HT-29 (cell line): ENCODE measurements at regions not wholly inside any gene's neighbourhood (a gene's known extent, or its start where the extent isn't known, plus 50 kb on each side); places are given as distances from the start of the nearest gene placed in this dataset.

Source experiments
- DNase-seq: peaks from one replicate; pipeline ENCODE4 v3.0.0-alpha.2; 2015; ENCODE audit warnings: low spot score

DNA sequence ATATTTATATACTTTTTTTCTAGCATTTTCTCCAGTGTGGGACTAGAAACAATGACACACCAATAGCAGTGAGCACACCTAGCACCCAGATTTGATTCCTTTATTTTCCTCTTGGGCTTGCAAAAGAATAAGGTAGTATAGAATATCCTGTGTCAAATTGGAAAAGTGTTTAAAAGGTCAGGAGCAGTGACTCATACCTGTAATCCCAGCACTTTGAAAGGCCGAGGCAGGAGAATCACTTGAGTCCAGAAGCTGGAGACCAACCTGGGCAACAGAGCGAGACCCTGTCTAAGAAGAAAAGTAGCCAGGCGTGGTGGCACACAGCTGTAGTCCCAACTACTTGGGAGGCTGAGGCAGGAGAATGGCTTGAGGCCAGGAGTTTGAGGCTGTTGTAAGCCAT lies 53.8 kb upstream of the SGPP1 start:
- peak; percentile 17 for DNase-seq

DNA sequence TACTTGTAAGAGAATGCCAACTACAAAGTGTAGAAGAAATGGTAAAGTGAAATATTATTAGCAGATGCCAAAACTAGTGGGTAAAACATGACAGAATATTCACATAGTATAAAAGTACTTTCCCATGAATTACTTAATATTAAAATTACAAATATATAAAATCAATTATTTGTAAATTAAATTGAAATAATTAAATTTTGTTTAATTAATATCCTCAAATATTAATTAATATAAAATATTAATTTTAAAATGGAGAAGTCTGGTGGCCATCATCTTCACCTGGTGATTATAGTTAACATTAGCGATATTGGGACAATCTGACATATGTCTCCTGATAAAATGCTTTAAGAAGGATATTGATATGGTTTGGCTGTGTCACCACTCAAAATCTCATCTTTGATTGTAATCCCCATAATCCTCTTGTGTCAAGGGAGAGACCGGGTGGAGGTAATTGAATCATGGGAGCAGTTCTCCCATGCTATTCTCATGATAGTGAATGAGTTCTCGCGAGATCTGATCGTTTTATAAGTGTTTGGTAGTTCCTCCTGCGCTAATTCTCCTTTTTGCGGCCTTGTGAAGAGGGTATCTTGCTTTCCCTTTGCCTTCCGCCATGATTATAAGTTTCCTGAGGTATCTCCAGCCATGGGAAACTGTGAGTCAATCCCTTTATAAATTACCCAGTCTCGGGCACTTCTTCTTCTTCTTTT lies 55.0 kb upstream of the SGPP1 start:
- no peak for DNase-seq

DNA sequence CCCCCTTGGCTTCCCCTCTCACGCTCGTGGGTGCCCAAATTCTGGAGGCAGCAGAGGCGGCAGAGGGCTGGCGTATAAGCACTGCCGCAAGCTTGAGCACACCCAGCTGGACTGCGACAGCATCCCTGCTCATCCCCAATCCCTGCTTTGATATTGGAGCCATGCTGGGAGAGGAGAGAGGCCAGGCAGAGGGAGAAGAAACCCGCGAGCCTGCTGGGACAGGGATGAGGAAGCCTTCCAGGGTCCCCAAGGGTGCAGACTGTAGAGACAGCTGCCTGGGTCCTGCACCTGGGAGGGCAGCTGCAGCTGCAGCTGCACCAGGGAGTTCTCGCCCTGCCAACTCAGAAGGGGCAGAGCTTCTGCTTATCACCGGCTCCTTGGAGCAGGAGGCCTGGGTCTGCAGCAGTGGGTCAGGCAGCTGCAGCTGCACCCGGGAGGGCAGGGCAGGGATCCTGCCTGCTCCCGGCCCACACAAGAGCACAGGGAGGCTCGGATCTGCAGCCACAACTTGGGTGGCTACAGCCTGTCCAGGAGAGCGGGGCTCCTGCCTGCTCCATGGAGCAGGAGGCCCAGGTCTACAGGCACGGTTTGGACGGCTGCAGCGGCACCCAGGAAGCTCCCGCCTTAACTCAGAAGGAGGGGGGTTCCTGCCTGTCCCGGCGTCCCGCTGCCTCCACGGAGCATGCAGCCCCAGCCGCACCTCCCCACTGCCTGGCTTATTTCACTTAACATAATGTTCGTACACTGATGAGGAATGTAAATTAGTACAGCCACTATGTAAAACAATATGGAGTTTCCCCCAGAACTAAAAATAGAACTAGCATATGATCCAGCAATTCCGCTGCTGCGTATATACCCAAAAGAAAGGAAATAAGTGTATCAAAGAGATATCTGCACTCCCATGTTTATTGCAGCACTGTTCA lies 60.4 kb upstream of the SGPP1 start:
- no peak for DNase-seq

DNA sequence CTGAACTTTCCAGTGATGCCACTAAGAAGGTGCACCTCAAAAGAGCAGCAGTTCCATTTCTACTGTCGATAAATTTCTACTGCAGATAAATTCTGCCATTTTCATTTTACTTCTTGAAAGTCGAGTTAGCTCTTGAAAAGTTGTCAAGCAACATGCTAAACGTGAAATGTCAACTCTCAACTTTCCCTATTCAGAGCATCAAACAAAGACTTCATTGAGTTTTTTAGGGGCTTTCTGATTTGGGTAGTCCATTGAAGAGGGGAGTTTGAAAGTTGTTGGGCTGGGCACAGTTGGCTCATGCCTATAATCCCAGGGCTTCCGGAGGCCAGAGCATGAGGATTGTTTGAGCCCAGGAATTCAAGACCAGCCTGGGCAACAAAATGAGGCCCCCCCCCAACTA lies 59.4 kb upstream of the SYNE2 start:
- no peak for DNase-seq

DNA sequence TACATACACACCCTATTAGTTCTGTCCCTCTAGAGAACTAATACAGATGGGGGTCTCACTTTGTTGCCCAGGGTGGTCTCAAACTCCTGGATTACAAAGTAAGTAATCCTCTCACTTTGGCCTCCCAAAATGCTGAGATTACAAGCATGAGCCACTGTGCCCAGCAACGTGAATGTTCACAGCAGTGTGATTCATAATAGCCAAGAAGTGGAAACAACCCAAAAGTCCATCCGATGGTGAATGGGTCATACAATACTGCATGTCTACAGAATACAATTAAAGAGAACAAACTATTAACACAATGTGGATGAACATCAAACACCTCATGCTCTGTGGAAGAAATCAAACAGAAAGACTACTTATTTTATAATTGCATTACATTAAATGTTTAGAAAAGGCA lies 57.3 kb upstream of the SYNE2 start:
- DNase-seq = no peak

DNA sequence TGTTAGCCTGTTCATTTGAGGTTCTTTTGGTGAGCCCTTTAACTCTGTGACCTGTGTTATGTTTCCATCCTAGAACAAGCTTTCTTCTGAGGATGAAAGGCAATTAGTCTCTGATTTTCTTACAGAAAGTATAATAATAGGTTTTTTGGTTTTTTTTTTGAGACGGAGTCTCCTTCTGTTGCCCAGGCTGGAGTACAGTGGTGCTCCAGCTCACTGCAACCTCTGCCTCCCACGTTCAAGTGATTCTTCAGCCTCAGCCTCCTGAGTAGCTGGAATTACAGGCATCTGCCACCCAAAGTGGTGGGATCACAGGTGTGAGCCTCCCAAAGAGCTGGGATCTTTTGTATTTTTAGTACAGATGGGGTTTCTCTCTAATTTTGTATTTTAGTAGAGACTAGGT lies 52.7 kb upstream of the SYNE2 start:
- no peak for DNase-seq

DNA sequence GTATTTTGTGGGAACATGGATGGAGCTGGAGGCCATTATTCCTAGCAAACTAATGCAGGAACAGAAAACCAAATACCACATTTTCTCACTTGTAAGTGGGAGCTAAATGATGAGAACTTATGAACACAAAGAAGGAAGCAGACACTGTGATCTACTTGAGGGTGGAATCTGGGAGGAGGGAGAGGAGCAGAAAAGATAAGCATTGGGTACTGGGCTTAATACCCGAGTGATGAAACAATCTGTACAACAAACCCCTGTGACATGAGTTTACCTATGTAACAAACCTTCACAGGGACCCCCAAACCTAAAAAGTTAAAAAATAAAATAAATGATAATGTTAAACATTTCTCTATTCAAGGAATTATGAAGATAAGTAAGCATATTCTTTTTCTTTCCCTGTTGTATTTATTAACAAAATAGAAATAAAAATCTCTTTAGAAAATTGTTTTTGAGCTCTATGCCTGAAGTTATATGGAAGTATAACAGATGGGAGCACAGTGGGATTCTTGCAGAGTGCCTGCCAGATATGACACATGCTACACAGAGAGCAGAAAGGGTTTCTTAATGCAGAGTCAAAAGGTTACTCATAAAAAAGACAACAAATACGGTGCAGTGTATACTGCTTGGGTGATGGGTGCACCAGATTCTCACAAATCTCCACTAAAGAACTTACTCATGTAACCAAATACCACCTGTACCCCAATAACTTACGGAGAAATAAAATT lies 52.0 kb upstream of the SYNE2 start:
- no peak for DNase-seq
